Caco-2 (cell line): ENCODE measurements at regions not wholly inside any gene's neighbourhood (a gene's known extent, or its start where the extent isn't known, plus 50 kb on each side); places are given as distances from the start of the nearest gene placed in this dataset.

ENCODE experiments used
- BruUV-seq: library from RNA; stranded (reverse); fragments of 400-500 nt; replicated peaks from 2 replicates; lab custom pipeline; 2021; lab: Mats Ljungman, UMichigan
- CTCF ChIA-PET: fragments of 300-600 bp; sonication (Branson Sonifier 250); formaldehyde crosslinking; loops from one replicate; lab custom pipeline; 2022; ENCODE audit warnings: antibody characterized with exemption; lab: Charles Lee
- POLR2A ChIA-PET: fragments of 300-600 bp; sonication (Branson Sonifier 250); formaldehyde crosslinking; loops from one replicate; lab custom pipeline; 2022; ENCODE audit warnings: antibody characterized with exemption; lab: Charles Lee
- DNase-seq, 2 experiments: peaks; one replicate each; pipeline versions ENCODE4 v3.0.0 to v3.0.0-alpha.2; 2020 to 2022
- H3K27me3 ChIP-seq: replicated peaks from 2 replicates; pipeline ENCODE4 v1.6.0; 2011; ENCODE audit warnings: low read length; ENCODE audit not compliant: control insufficient read depth, insufficient read depth
- H3K36me3 ChIP-seq: 2 replicates; pipeline ENCODE4 v1.5.1; 2011; ENCODE audit warnings: low read length; ENCODE audit not compliant: control insufficient read depth, insufficient read depth
- H3K4me1 ChIP-seq: fragments of 250-450 bp; sonication (Bioruptor Pico); 2 replicates; pipeline ENCODE4 v1.5.1; 2020; ENCODE audit warnings: mild to moderate bottlenecking
- H3K4me3 ChIP-seq: 2 replicates; pipeline ENCODE4 v1.5.1; 2011; ENCODE audit warnings: low read depth, mild to moderate bottlenecking, control low read depth, low read length
- H3K9me3 ChIP-seq: fragments of 250-450 bp; sonication (Bioruptor Pico); 2 replicates; pipeline ENCODE4 v1.5.1; 2020; ENCODE audit warnings: mild to moderate bottlenecking, moderate library complexity
- H3K27ac Mint-ChIP-seq: one replicate; pipeline ENCODE4 v1.8.0; 2022; ENCODE audit warnings: mixed read lengths; ENCODE audit not compliant: unreplicated experiment
- H3K27me3 Mint-ChIP-seq: one replicate; pipeline ENCODE4 v1.8.0; 2022; ENCODE audit warnings: mixed read lengths; ENCODE audit not compliant: insufficient read depth, unreplicated experiment
- H3K36me3 Mint-ChIP-seq: one replicate; pipeline ENCODE4 v1.8.0; 2022; ENCODE audit warnings: mild to moderate bottlenecking, mixed read lengths; ENCODE audit not compliant: insufficient read depth, unreplicated experiment
- H3K4me1 Mint-ChIP-seq: one replicate; pipeline ENCODE4 v1.8.0; 2022; ENCODE audit warnings: low read depth, mixed read lengths; ENCODE audit not compliant: unreplicated experiment
- H3K4me3 Mint-ChIP-seq: one replicate; pipeline ENCODE4 v1.8.0; 2022; ENCODE audit warnings: mild to moderate bottlenecking, moderate library complexity, mixed read lengths; ENCODE audit not compliant: unreplicated experiment
- H3K9me3 Mint-ChIP-seq: one replicate; pipeline ENCODE4 v1.8.0; 2022; ENCODE audit warnings: mixed read lengths; ENCODE audit not compliant: unreplicated experiment
- CTCF ChIP-seq, 2 experiments: fragments of 200-600 bp in 1 of 2; IDR thresholded peaks; 1 replicate in 1 of 2; 2 replicates in 1 of 2; pipeline versions ENCODE4 v1.5.1 to v1.8.0; 2011 to 2022; ENCODE audit warnings: antibody characterized with exemption in 1 of 2, control low read depth in 1 of 2, inconsistent platforms in 1 of 2, low read depth in 1 of 2, low read length in 1 of 2, mild to moderate bottlenecking in 1 of 2, moderate library complexity in 1 of 2; ENCODE audit not compliant: insufficient read depth in 1 of 2, severe bottlenecking in 1 of 2, unreplicated experiment in 1 of 2
- intact Hi-C: fragments of 100-400 bp; cut with micrococcal nuclease; formaldehyde crosslinking; loops from one replicate; pipeline ENCODE4 v1.10.0; 2022; ENCODE audit not compliant: unreplicated experiment

GRCh38 chr13:111967572-111968201, 99.3 kb upstream of the SOX1 start:
- intact Hi-C loops: no loop called here
- ChIA-PET POLR2A (no interaction called here), CTCF (no interaction called here)
- H3K36me3 Mint-ChIP-seq: no peaks in the 10 kb centered on the region
- DNase-seq: no peak
- H3K36me3 ChIP-seq: no peaks in the 10 kb centered on the region
- H3K27me3 ChIP-seq: no peaks in the 10 kb centered on the region
- H3K9me3 Mint-ChIP-seq: no peaks in the 10 kb centered on the region
- H3K4me3 Mint-ChIP-seq: no peak overlapping the region
- H3K4me1 Mint-ChIP-seq: no peaks in the 10 kb centered on the region
- H3K27ac Mint-ChIP-seq: no peak overlapping the region
- H3K4me1 ChIP-seq: no peaks in the 10 kb centered on the region
- H3K27me3 Mint-ChIP-seq: peaks cover 7% of the 10 kb centered on the region
- H3K9me3 ChIP-seq: no peaks in the 10 kb centered on the region
- no peak for TF ChIP-seq CTCF (IDR thresholded peaks at IDR 0.05; ENCODE audit: insufficient read depth in 1 of 2, low read depth in 1 of 2, low read length in 1 of 2, severe bottlenecking in 1 of 2, unreplicated experiment in 1 of 2)
- no peak overlapping the region for H3K4me3 ChIP-seq
- BruUV-seq: no TSS peak

GRCh38 chr13:111968336-111969010, 98.5 kb upstream of the SOX1 start:
- H3K27ac Mint-ChIP-seq: no peak overlapping the region
- DNase-seq: no peak
- H3K9me3 ChIP-seq: no peaks in the 10 kb centered on the region
- ChIA-PET CTCF (no interaction called here), POLR2A (no interaction called here)
- intact Hi-C loops: no loop called here
- H3K4me1 Mint-ChIP-seq: no peaks in the 10 kb centered on the region
- no peak overlapping the region for H3K4me3 Mint-ChIP-seq
- H3K4me1 ChIP-seq: no peaks in the 10 kb centered on the region
- no peaks in the 10 kb centered on the region for H3K36me3 Mint-ChIP-seq
- H3K4me3 ChIP-seq: no peak overlapping the region
- peaks cover 7% of the 10 kb centered on the region for H3K27me3 Mint-ChIP-seq
- peaks cover 1% of the 10 kb centered on the region for H3K9me3 Mint-ChIP-seq
- H3K36me3 ChIP-seq: no peaks in the 10 kb centered on the region
- H3K27me3 ChIP-seq: no peaks in the 10 kb centered on the region
- TF ChIP-seq CTCF (IDR thresholded peaks at IDR 0.05; ENCODE audit: insufficient read depth in 1 of 2, low read depth in 1 of 2, low read length in 1 of 2, severe bottlenecking in 1 of 2, unreplicated experiment in 1 of 2): no peak
- BruUV-seq: no TSS peak

GRCh38 chr13:111969551-111970135, 97.3 kb upstream of the SOX1 start:
- no peak for DNase-seq
- Mint-ChIP-seq H3K27ac (no peak overlapping the region), H3K4me1 (no peaks in the 10 kb centered on the region), H3K4me3 (no peak overlapping the region), H3K9me3 (peaks cover 13% of the 10 kb centered on the region), H3K27me3 (peaks cover 12% of the 10 kb centered on the region), H3K36me3 (no peaks in the 10 kb centered on the region)
- TF ChIP-seq CTCF (IDR thresholded peaks at IDR 0.05; ENCODE audit: insufficient read depth in 1 of 2, low read depth in 1 of 2, low read length in 1 of 2, severe bottlenecking in 1 of 2, unreplicated experiment in 1 of 2): no peak
- intact Hi-C loops: no loop called here
- Histone ChIP-seq H3K9me3 (peaks cover 10% of the 10 kb centered on the region), H3K4me1 (no peaks in the 10 kb centered on the region), H3K27me3 (no peaks in the 10 kb centered on the region), H3K36me3 (no peaks in the 10 kb centered on the region), H3K4me3 (no peak overlapping the region)
- ChIA-PET POLR2A (no interaction called here), CTCF (no interaction called here)
- BruUV-seq: no TSS peak
